ENCODE measurements at regions not wholly inside any gene's neighbourhood (a gene's known extent, or its start where the extent isn't known, plus 50 kb on each side); places are given as distances from the start of the nearest gene placed in this dataset.

GRCh38 chr9:79220251-79220650 lies 351.5 kb upstream of the TLE4 start:
- no peak for DNase-seq (ENCODE audit: low spot score)

GRCh38 chr9:79220666-79221065 lies 351.1 kb upstream of the TLE4 start:
- no peak for DNase-seq (ENCODE audit: low spot score)

- no peak for DNase-seq (ENCODE audit: low spot score)
These were observed 350.7 kb upstream of the TLE4 start for GRCh38 chr9:79221084-79221483.

- no peak for DNase-seq (ENCODE audit: low spot score)
These were observed 349.3 kb upstream of the TLE4 start for GRCh38 chr9:79222483-79222882.

- no peak for DNase-seq (ENCODE audit: low spot score)
These were observed 346.9 kb upstream of the TLE4 start for GRCh38 chr9:79224672-79225433.

GRCh38 chr9:79233542-79233941 lies 338.2 kb upstream of the TLE4 start:
- DNase-seq (ENCODE audit: low spot score), result no peak

- no peak for DNase-seq (ENCODE audit: low spot score)
These were observed 335.3 kb upstream of the TLE4 start for GRCh38 chr9:79236466-79236865.

GRCh38 chr9:79237861-79238260 lies 333.9 kb upstream of the TLE4 start:
- no peak for DNase-seq (ENCODE audit: low spot score)

GRCh38 chr9:79240774-79241173 lies 331.0 kb upstream of the TLE4 start:
- DNase-seq (ENCODE audit: low spot score), result no peak

GRCh38 chr9:79242489-79242888 lies 329.3 kb upstream of the TLE4 start:
- DNase-seq (ENCODE audit: low spot score), result peak; percentile 12

- no peak for DNase-seq (ENCODE audit: low spot score)
These were observed 325.6 kb upstream of the TLE4 start for GRCh38 chr9:79246170-79246569.

- DNase-seq (ENCODE audit: low spot score), result no peak
These were observed 324.7 kb upstream of the TLE4 start for GRCh38 chr9:79247021-79247420.

- DNase-seq (ENCODE audit: low spot score), result no peak
These were observed 321.0 kb upstream of the TLE4 start for GRCh38 chr9:79250806-79251205.

GRCh38 chr9:79254900-79255650 lies 316.7 kb upstream of the TLE4 start:
- no peak for DNase-seq (ENCODE audit: low spot score)

- no peak for DNase-seq (ENCODE audit: low spot score)
These were observed 316.0 kb upstream of the TLE4 start for GRCh38 chr9:79255651-79256260.

GRCh38 chr9:79256691-79257213 lies 315.0 kb upstream of the TLE4 start:
- peak; percentile 89 for DNase-seq (ENCODE audit: low spot score)

- DNase-seq (ENCODE audit: low spot score), result no peak
These were observed 314.5 kb upstream of the TLE4 start for GRCh38 chr9:79257228-79257781.

- DNase-seq (ENCODE audit: low spot score), result no peak
These were observed 313.9 kb upstream of the TLE4 start for GRCh38 chr9:79257790-79258351.

GRCh38 chr9:79259858-79260257 lies 311.9 kb upstream of the TLE4 start:
- DNase-seq (ENCODE audit: low spot score), result no peak

GRCh38 chr9:79263628-79264027 lies 308.1 kb upstream of the TLE4 start:
- DNase-seq (ENCODE audit: low spot score), result no peak

GRCh38 chr9:79264041-79264440 lies 307.7 kb upstream of the TLE4 start:
- no peak for DNase-seq (ENCODE audit: low spot score)

Data from SW480 (cell line).